ENCODE measurements at regions not wholly inside any gene's neighbourhood (a gene's known extent, or its start where the extent isn't known, plus 50 kb on each side); places are given as distances from the start of the nearest gene placed in this dataset.

DNA sequence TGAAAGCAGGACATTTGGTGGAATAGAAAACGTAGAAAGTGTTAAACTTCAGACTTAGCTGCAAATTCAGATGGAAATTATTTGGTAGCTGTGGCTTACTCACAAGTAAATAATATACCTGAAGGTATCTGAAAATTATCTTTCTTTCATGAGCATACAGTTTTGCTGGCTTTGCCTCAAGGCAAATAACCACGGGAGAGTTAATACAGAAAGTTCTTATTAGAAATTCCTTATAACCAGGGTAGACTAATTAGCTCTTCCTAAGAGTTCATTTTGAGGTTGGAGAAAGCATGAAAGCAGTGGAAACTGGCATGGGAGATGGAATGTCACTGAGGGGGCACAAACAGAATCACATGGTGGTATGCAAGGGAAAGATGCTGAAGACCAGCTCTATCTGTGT, 217.5 kb downstream of the CD83 start:
- no peak for DNase-seq

DNA sequence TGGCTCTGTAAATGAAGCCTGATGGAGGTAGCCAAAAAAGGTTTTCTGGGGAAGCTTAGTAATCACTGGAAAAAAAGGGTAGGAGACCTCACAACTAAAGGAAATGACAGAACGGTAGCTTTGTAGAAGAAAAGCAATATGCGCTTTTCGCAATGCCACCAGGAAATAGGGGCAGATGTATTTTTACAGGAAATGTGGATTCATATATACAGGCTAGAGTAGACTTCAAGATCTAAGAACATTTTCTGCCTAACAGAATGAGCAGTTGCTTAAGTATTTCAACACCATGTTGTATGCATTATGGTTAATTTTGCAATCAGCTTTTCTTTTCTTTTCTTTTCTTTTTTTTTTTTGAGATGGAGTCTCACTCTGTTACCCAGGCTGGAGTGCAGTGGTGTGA, 219.6 kb downstream of the CD83 start:
- DNase-seq, result no peak

DNA sequence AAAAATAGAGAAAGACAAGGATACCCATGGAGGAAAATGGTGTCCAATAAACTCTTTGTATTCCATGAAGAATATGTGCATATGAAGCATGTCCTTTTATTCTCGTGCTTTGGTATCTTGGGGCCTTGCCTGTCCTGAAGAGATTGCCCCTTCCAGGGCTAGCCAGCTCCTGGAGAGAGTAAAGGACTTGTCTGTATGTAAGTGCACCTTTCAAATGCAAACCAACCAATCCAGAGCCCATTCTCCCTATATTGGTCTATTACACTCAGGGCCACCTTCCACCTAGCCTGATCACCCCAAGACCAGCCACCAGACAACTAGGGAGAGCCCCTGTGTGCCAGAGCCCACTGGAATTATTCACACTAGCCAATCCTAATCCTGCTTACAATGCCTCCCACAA, 221.6 kb downstream of the CD83 start:
- DNase-seq, result no peak

DNA sequence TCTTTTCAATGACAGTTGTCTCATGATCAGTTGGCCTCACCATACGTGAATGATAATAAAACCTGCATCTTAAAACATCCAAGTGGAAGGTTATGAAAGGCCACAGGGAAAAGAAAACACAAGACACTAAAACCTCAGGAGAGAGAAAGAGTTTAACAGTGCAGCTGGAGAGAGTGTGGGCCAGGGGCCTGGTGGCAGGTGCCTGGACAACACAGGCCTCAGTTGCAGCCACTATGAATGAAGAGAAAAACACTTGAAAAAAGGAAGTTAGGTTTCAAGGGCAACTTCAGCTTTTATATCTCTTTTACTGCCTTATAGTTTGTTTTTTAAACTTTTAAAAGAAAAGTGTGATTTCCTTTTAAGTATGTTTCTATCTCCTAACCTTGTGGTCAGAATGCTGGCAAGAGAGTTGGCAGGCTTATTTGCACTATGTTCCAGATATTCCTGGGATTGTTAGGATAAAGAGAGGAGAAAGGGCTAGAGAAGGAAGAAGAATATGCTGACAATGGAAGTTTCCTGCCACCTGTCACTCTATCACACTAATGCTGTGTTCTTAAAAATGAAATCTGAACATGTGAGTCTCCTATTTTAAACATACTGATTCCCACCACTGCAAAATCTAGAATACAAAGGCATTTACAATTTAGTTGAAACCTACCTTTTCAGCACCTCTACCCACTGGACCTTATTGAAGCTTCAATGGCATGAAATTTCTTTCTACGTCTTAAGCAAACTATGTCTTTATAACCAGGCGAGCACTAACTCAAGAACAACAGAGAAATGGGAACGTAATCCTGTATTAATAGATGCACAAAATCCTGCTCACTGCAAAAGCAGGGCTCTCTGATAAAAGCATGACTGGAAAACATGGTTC, 222.4 kb downstream of the CD83 start:
- DNase-seq, result no peak

DNA sequence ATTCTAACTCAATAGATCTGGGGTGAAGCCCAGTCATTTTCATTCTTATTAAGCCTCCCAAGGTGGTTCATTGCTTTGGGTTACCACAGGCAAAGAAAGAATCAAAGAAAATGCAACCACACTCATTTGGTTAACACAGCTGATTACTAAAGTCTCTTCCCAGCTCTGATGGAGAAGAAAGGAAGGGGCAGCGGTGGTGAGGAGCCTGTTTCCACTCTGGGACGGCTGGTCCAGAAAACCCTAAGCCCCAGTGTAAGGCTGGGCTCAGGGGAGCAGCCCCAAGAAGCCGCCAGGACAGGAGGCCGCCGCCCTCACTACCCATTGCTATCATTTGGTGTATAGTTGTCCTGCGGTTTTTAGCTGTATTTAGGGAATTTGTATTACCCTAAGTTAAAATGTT, 226.9 kb downstream of the CD83 start:
- no peak for DNase-seq

DNA sequence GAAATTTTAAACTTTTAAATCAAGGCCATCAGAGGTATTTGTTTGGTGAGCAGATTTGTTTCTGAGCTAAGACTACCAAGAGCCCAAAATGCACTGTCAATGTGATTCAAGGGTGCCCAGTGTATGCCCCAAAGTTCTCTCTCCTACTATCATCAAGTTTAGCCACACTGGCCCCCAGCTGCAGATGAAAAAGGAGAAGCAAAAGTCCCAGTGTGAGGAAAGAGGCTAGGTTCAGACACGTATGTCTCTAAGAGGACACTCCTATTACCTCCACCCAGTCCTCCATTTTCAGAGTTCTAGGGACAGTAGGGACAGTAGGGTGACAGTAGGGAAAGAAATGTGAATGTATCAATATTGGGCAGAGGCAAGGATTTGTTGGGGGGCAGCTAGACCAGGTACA, 230.8 kb downstream of the CD83 start:
- no peak for DNase-seq

DNA sequence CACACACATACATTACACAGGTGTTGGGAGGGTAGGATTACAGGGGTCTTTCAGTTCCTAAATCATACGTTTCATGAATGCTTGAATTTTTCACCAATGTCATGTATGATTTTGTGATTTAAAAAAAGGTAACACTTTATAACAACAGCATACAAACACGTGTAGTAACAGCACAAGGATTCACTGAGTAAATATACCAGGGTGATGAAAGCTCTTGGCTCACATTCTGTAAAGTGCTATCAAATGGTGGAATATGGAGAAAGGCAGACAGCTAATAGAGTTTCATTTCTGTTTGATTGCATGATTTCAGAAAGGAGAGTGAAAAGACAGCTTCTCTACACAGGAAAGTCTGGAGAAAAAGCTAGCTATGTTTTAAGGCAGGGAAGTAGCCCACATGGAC, 231.9 kb downstream of the CD83 start:
- DNase-seq, result no peak

DNA sequence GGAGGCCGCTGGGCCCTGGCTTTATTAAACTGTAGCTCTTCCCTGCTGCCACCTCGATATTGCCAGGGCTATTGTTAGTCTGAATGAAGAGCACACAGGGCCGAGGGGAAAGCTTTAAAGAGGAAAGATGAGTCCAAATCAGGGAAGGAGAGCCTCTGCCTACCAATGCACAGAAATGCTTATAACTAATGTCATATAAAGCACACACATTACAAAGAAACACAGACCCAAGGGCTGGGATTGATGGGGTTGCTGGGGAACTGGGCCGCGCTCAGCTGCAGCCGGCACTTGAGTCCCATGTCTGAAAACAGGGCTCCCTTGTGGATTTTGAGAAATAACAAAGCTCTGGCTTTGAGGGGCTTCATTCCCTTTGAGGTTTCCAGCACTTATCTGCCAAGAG, 232.6 kb downstream of the CD83 start:
- no peak for DNase-seq

DNA sequence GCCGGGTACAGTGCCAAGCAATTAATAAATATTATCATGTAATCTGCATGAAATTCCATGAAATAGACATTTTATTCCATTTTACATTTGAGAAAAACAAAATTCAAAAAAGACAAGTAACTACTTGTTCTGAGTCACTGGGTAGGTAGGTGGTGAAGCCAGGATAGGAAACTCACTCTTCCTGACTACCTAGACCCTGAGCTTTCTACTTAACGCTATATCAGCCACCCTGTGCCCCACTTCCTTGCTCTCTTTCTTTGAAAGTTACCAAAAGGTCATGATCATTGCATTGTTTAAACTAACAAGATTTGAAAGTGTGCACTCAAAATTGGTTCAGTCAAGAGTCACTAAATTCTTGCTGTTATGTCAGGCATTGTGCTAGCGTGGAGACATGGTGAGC, 235.7 kb downstream of the CD83 start:
- no peak for DNase-seq

DNA sequence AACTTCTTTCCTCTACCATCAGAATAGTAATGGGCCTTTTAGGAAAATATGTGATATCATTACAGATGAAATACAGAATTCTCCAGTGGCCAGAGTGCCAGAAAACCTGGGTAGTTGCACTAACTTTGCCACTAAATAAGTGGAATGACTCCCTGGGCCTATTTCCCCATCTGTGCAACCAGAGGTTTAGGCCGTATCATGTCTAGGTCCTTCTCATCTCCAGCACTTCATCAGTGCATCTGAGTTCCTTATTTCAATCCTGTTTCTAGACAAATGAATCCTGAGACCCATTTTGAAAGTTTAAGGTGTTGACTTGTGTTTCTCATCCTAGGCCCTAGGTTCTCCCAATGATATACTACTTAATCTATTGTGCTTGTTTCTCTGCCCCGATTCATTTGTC, 236.2 kb downstream of the CD83 start:
- DNase-seq, result no peak

DNA sequence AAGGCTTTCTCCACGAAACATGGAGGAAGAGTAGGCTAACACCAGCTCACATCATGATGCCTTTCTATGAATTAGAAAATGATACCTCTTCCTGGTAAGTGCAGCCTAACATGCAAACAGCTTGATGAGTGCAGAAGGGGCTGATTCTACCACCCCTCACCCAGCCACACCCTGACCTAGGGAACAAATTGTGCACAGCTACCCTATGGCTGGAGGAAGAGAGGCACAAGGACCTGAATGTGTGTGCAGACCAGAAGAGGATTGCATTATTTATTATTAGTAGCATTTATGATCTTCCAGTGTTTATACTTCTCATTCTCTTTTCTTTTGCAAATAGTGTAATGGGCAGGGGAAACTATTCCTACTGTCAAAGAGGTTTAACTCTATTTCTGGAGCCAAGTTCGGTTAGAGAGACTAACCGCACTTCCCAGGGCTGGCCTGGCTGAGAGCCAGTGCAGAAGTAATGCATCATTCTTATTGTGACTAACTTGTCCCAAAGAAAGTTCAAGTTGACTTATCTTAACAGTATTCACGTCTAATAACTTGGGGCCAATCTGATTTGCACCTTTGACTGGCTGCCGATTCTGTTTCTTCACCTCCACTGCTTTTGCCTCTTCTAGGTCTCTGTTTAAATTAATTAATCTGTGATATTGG, 237.5 kb downstream of the CD83 start:
- DNase-seq, result no peak

DNA sequence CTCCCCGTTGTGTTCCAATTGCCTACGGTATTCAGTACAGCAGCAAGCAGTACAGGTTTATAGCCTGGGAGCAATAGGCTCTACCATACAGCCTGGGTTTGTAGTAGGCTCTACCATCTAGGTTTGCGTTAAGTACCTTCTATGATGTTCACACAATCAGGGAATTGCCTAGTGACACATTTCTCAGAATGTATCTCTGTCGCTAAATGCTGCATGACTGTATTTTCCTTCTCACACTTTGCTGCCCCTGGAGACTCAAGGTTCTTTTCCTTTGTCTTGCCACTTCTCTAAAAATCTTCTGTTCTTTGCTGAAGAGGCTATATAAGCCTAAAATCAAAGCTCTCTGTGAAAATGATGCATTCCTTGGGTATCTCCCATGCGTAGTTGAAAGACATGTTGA, 241.9 kb downstream of the CD83 start:
- DNase-seq, result no peak

DNA sequence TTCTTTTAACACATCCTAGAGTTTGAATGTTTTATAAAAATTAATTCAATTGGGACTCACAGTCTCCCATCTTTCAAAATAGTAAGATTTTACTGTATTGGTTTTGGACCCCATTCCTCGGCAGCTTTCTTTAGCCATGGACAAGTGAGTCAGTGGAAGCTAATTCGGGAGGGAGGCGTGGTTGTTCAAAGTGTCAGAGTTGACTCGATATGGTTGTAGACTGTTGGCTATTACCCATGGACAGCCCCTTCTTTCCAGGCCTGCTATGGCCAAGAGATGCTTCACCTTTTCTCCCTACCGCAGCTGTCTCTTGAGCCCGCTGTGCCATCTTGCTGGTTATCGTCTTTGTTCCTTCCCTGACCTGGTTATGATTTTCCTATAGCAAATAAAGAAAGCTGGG, 243.0 kb downstream of the CD83 start:
- no peak for DNase-seq

DNA sequence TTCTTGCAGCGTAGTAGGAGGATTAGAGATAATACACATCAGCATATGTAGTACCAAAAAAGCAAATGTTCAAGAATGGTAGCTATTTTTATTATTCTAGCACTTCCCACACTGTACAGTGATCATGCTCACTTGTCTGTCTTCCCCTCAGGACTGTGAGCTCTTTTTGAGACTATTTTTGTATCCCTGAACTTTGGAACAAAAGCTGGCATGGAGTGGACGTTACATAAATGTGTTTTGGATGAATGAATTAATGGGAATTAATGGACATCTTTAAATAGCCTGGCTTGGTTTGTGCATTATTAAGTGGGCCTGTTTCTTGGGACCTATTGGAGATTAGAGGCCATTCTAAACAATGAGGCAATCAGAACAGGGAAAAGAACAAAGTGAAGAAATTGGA, 243.7 kb downstream of the CD83 start:
- no peak for DNase-seq

DNA sequence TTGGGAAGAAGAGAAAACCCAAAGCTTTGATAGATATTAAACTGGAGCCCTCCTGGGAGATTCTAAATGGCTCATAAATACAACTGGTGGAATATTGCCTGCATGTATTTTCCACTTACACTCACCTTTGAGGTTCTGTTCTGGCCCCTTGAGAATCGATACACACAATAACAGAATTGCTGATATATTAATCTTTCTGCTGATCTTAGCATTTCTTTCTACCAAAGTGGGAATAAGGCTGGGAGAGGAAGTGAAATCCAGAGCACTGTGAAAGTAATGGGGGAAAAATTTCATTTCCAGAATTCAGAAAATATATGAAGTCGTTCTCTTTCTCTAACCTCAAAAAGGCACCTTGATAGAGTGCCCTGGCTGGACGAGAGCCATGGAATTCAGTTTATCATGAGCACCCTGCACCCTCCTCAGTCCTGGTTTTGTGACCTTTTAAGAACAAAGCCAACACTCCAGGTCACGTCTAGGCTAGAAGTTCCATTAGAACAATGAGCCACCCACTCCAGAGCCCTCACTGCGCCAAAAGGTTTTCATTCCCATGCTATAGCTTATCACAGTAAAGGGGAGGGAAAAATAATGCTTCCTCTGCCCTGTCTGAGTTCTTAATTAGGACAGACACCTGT, 244.5 kb downstream of the CD83 start:
- no peak for DNase-seq

DNA sequence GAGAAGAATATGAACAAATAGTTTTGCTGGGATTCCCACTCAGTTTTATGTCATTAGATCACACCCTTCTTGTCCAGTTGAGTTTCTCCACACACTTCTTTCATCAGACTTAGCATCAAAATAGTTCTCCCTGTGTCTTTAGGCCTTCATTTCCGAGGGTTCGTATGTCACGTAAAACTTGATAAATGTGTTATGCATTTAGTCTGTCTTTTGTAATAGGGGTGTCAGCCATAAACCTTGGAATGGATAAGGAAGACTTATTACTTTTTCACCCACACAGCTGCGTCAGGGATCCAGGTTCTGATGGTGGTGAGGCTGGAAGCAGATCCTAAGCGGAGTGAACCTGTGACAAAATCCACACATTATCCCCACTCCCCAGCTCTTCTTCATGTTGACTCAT, 246.8 kb downstream of the CD83 start:
- no peak for DNase-seq

DNA sequence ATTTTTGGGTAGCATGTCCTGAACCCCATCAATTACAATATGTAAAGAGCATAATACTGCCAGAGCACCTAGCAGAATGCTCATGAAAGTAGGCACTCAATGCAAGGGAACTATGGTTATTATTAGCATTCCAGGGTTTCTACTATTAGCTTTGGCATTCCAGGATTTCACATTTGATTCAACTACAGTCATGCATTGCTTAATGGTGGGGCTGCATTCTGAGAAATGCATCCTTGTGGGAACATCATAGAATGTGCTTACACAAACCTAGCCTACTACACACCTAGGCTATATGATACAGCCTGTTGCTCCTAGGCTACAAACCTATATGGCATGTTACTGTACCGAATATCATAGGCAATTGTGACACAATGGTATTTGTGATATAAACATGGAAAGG, 247.8 kb downstream of the CD83 start:
- DNase-seq, result no peak

DNA sequence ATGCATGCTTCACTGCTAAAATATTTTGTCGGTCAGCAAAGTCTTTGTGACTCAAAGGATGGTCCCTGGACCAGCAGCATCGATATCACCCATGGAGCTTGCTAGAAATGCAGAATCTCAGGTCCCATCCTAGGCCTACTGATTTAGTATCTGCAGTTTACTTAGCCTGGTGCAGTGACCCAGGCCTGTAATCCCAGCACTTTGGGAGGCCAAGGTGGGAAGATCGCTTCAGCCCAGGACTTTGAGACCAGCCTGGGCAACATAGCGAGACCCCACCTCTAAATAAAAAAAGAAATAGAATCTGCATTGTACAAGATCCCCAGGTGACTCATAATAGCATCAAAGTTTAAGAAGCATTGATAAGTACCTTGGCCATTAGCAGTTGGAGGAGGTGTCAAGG, 248.7 kb downstream of the CD83 start:
- no peak for DNase-seq

DNA sequence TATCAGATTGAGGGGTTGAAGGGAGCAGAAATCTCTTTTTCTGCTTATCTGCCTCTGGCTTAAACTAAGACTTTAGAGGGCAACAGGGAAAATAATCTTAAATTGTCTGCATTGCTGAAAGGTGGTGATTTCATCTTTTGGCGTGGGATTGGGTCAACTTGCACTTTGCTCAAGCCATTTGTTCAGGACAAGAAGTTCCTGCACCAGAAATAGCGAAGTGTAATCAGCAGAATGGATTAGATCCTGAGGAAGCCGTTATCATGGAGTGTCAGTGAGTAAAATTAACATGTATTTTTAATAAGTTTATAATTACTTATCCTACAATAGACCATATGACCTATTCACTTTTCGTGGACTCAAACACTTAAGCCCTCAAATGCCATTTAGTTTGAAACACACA, 249.3 kb downstream of the CD83 start:
- no peak for DNase-seq

DNA sequence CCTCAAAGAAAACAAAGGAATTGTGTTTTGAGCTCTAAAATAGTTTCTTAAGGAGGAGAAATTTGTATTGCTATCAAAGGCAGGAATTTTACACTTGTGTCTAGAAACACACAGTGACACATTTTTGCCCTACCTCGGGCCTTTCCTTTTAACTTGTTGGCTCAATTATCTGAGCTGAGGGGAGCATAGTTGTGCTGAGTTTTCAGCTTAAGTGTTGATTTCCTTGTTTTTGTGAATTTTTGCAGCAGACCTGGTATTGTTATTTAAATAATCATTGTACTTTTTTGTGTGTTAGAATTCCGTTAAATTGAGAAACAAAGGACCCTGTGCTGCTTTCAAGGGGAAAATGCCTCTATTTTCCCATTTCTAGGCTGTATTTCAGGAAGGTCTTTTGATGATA, 249.7 kb downstream of the CD83 start:
- DNase-seq, result no peak

DNA sequence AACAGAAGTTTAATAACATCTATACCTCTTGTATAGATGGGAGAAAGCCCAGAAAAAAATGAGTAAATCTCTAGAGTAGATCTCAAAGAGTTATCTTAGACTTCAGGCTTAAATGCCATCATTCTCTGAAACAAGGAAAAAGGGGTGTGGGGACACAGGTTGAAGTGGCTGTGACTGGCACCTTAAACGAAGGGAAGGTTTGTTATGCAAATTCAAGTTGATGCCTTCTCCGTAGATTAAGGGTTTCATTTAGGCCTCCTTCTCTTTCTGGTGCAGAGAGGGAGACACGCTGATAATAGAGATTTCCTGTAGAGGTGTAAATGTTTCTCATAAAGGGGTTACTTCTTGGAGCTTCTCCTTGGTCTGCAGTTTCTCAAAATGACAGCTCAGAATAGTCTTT, 252.1 kb downstream of the CD83 start:
- no peak for DNase-seq

DNA sequence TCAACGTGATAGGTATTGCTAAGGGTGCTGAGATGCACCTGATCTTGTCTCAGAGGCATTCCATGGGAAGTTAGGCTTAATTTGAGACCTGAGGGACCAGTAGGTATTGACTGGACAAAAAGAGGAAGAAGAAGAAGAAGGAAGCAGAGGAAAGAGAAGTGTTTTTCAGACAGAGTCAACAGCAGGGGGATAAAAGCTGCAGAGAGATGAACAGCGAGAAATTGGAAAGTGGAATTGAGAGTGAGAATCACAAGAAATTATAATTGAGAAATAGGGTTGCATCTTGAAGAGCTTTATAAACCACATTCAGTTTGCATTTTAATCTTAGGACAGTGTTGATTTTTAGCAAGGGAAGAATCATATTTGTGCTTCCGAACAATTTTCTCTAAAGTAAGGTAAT, 254.0 kb downstream of the CD83 start:
- no peak for DNase-seq

DNA sequence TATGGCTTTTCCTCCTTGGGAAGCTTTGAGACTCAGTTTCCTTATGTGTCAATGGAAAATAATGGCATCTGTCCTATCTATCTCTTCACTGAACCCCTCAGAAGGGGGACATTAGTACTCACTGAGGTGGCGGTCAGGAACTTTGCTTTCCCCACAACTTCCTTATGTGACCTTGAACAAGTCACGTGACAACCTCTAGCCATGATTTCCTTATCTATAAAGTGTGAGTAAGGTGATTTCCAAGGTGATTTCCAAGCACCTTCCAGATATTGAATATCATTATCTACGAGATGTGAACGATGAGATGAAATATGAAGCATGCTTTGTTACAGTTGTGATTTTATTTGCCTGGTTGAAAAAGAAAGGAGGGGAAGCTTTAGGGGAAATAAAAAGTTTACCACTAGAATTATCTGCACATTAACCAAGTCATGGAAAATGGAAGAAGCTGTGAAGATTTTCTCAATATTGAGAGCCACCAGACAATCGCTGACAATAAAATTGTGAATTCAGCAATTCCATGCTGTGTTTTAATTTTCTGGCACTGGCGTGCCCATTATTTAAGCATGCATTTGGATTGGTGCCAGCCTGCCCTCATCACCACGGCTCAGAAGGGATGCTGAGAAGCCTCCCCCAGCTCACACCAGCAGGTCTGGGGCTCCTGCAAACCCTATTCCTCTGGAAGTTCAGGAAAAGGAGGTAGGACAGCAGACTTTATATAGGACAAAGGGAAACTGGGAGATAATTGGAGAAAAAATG, 255.3 kb downstream of the CD83 start:
- no peak for DNase-seq
